Gastroesophageal sphincter (tissue), 4 donors: ENCODE measurements at regions not wholly inside any gene's neighbourhood (a gene's known extent, or its start where the extent isn't known, plus 50 kb on each side); places are given as distances from the start of the nearest gene placed in this dataset.

Experiments
- ATAC-seq: fragments of 150-250 bp; one replicate; pipeline ENCODE4 v1.9.1; 2016; ENCODE audit warnings: mild to moderate bottlenecking, moderate library complexity
- H3K27ac ChIP-seq, 4 donors: fragments of 200-600 bp; sonication (generic) in 3 of 4; 1 replicate in 3 of 4; 2 replicates in 1 of 4; pipeline ENCODE4 v1.5.1; 2016 to 2019
- H3K27me3 ChIP-seq: fragments of 200-600 bp; sonication (generic); one replicate; pipeline ENCODE4 v1.5.1; 2019
- H3K36me3 ChIP-seq, 2 donors: fragments of 200-600 bp; sonication (generic); one replicate each; pipeline ENCODE4 v1.5.1; 2019; ENCODE audit warnings: control low read depth in 1 of 2
- H3K4me1 ChIP-seq, 3 donors: fragments of 200-600 bp; sonication (generic); 1 replicate in 2 of 3; 2 replicates in 1 of 3; pipeline ENCODE4 v1.5.1; 2016 to 2019; ENCODE audit warnings: control low read depth in 2 of 3
- H3K4me3 ChIP-seq, 2 donors: fragments of 200-600 bp; sonication (generic); one replicate each; pipeline ENCODE4 v1.5.1; 2019; ENCODE audit warnings: mild to moderate bottlenecking in 1 of 2, moderate library complexity in 1 of 2
- H3K9me3 ChIP-seq, 3 donors: fragments of 200-600 bp; sonication (generic); one replicate each; pipeline ENCODE4 v1.5.1; 2017 to 2019; ENCODE audit warnings: control low read depth in 2 of 3
- EP300 ChIP-seq: sonication (generic); formaldehyde crosslinking; IDR thresholded peaks from one replicate; pipeline ENCODE4 v1.6.1; 2017; ENCODE audit warnings: antibody characterized with exemption, mild to moderate bottlenecking
- POLR2A ChIP-seq, 2 donors: fragments of 450-650 bp; IDR thresholded peaks; one replicate each; pipeline ENCODE4 v1.6.1; 2017; ENCODE audit warnings: antibody characterized with exemption in 2 of 2, mild to moderate bottlenecking in 2 of 2, moderate library complexity in 1 of 2
- POLR2AphosphoS5 ChIP-seq: sonication (generic); formaldehyde crosslinking; IDR thresholded peaks from one replicate; pipeline ENCODE4 v1.6.1; 2017; ENCODE audit warnings: antibody characterized with exemption
- WGBS, 2 donors: methylation state at CpG; one replicate each; pipeline ENCODE4 v1.1.5; 2018; ENCODE audit warnings: low coverage in 1 of 2; 5-methylcytosine and 5-hydroxymethylcytosine counted together
- TF ChIP-seq, protein P1 (sequence below), 4 experiments: fragments of 200-600 bp in 2 of 4; fragments of 450-650 bp in 2 of 4; sonication (generic) in 1 of 4; IDR thresholded peaks; one replicate each; pipeline ENCODE4 v1.5.1; 2017 to 2019; ENCODE audit warnings: antibody characterized with exemption in 4 of 4, mild to moderate bottlenecking in 2 of 4, moderate library complexity in 2 of 4

- Histone ChIP-seq H3K4me3 (no peak overlapping the region), H3K36me3 (no peaks in the 10 kb centered on the region), H3K27me3 (no peaks in the 10 kb centered on the region), H3K27ac (no peak overlapping the region), H3K9me3 (no peaks in the 10 kb centered on the region), H3K4me1 (no peaks in the 10 kb centered on the region)
- TF ChIP-seq EP300 (no peak), POLR2AphosphoS5 (no peak), POLR2A (IDR thresholded peaks at IDR 0.05) (no peak)
- TF ChIP-seq, protein P1, sequence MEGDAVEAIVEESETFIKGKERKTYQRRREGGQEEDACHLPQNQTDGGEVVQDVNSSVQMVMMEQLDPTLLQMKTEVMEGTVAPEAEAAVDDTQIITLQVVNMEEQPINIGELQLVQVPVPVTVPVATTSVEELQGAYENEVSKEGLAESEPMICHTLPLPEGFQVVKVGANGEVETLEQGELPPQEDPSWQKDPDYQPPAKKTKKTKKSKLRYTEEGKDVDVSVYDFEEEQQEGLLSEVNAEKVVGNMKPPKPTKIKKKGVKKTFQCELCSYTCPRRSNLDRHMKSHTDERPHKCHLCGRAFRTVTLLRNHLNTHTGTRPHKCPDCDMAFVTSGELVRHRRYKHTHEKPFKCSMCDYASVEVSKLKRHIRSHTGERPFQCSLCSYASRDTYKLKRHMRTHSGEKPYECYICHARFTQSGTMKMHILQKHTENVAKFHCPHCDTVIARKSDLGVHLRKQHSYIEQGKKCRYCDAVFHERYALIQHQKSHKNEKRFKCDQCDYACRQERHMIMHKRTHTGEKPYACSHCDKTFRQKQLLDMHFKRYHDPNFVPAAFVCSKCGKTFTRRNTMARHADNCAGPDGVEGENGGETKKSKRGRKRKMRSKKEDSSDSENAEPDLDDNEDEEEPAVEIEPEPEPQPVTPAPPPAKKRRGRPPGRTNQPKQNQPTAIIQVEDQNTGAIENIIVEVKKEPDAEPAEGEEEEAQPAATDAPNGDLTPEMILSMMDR (IDR thresholded peaks at IDR 0.05): no peak
- 51 to 53% methylated on average over 2 to 3 of the region's 3 CpGs for WGBS, 2 donors
- no peak for ATAC-seq
Observed at GRCh38 chr9:12874395-12874794, 99.6 kb downstream of the LURAP1L start.

DNA sequence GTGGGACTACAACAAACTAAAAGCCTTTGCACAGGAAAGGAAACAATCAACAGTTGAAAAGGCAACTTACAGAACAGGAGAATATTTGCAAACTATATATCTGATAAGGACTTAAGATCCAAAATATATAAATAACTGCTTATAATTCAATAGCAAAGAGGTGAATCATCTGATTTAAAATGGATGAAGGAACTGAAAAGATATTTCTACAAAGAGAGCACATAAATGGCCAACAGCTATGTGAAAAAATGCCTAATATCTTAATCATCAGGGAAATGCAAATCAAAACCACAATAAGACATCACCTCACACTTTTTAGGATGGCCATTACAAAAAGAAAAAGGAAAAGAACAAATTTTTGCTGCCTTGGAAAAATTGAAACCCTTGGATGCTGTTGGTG lies 100.4 kb downstream of the LURAP1L start:
- Histone ChIP-seq H3K4me1 (peaks cover 0 to 3% (median 0%) of the 10 kb centered on the region in 3 donors), H3K27me3 (no peaks in the 10 kb centered on the region), H3K36me3 (no peaks in the 10 kb centered on the region), H3K9me3 (no peaks in the 10 kb centered on the region), H3K4me3 (no peak overlapping the region), H3K27ac (no peak overlapping the region)
- TF ChIP-seq, protein P1 (IDR thresholded peaks at IDR 0.05): no peak
- TF ChIP-seq POLR2A (IDR thresholded peaks at IDR 0.05): no peak
- TF ChIP-seq EP300: no peak
- TF ChIP-seq POLR2AphosphoS5: no peak
- no peak for ATAC-seq

GRCh38 chr9:12876872-12877271 lies 102.1 kb downstream of the LURAP1L start:
- Histone ChIP-seq H3K4me3 (no peak overlapping the region), H3K27me3 (no peaks in the 10 kb centered on the region), H3K4me1 (peaks cover 0 to 17% (median 1%) of the 10 kb centered on the region in 3 donors), H3K27ac (no peak overlapping the region), H3K9me3 (no peaks in the 10 kb centered on the region), H3K36me3 (no peaks in the 10 kb centered on the region)
- TF ChIP-seq POLR2AphosphoS5: no peak
- TF ChIP-seq EP300: no peak
- no peak for TF ChIP-seq POLR2A (IDR thresholded peaks at IDR 0.05)
- TF ChIP-seq, protein P1 (IDR thresholded peaks at IDR 0.05): no peak
- WGBS, 2 donors: 36 to 42% methylated on average over 2 of the region's 2 CpGs
- no peak for ATAC-seq

- Histone ChIP-seq H3K9me3 (no peaks in the 10 kb centered on the region), H3K4me1 (peaks cover 7 to 33% (median 8%) of the 10 kb centered on the region in 3 donors), H3K27me3 (no peaks in the 10 kb centered on the region), H3K27ac (no peak overlapping the region), H3K36me3 (no peaks in the 10 kb centered on the region), H3K4me3 (no peak overlapping the region)
- TF ChIP-seq EP300 (no peak), POLR2AphosphoS5 (no peak), POLR2A (IDR thresholded peaks at IDR 0.05) (no peak)
- TF ChIP-seq, protein P1 (IDR thresholded peaks at IDR 0.05): no peak
- ATAC-seq: no peak
- 38 to 46% methylated on average over 5 of the region's 5 CpGs for WGBS, 2 donors
Observed at GRCh38 chr9:12878351-12878978, 103.6 kb downstream of the LURAP1L start.

DNA sequence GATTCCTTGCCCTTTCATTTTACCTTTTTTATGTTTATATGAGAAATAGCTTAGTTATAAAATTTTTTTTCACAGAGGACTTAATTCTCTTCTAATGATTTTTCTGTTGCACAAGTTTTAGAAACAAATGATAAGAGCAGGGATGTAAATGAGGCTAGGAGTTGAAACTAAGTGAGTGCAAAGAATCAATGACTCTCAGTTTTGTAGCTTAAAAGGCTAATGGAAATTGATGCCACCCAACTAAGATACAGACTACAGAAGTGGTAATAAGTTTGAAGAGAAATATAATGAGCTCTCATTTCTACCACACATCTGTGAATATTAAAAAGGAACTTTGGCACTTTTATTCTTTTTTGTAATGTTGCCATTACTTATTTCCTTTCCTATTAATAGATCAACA lies 105.1 kb downstream of the LURAP1L start:
- H3K4me3 ChIP-seq: no peak overlapping the region
- H3K9me3 ChIP-seq: no peaks in the 10 kb centered on the region
- no peaks in the 10 kb centered on the region for H3K27me3 ChIP-seq
- no peak for ATAC-seq
- no peak for TF ChIP-seq POLR2AphosphoS5
- TF ChIP-seq EP300: no peak
- TF ChIP-seq POLR2A (IDR thresholded peaks at IDR 0.05): no peak
- TF ChIP-seq, protein P1 (IDR thresholded peaks at IDR 0.05): no peak
- no peaks in the 10 kb centered on the region for H3K36me3 ChIP-seq
- peaks cover 7 to 38% (median 8%) of the 10 kb centered on the region in 3 donors for H3K4me1 ChIP-seq
- H3K27ac ChIP-seq: no peak overlapping the region
